GM12874 (cell line): ENCODE measurements at regions not wholly inside any gene's neighbourhood (a gene's known extent, or its start where the extent isn't known, plus 50 kb on each side); places are given as distances from the start of the nearest gene placed in this dataset.

Experiments used
- TF ChIP-seq, protein P1 (sequence below): IDR thresholded peaks from 2 replicates; pipeline ENCODE4 v1.5.1; 2011; ENCODE audit warnings: low read depth, mild to moderate bottlenecking, control low read depth, low read length, moderate library complexity; ENCODE audit not compliant: insufficient read depth

- TF ChIP-seq, protein P1, sequence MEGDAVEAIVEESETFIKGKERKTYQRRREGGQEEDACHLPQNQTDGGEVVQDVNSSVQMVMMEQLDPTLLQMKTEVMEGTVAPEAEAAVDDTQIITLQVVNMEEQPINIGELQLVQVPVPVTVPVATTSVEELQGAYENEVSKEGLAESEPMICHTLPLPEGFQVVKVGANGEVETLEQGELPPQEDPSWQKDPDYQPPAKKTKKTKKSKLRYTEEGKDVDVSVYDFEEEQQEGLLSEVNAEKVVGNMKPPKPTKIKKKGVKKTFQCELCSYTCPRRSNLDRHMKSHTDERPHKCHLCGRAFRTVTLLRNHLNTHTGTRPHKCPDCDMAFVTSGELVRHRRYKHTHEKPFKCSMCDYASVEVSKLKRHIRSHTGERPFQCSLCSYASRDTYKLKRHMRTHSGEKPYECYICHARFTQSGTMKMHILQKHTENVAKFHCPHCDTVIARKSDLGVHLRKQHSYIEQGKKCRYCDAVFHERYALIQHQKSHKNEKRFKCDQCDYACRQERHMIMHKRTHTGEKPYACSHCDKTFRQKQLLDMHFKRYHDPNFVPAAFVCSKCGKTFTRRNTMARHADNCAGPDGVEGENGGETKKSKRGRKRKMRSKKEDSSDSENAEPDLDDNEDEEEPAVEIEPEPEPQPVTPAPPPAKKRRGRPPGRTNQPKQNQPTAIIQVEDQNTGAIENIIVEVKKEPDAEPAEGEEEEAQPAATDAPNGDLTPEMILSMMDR: no peak
Measured at GRCh38 chr4:130092187-130093015, 996.4 kb downstream of the C4orf33 start.

GRCh38 chr4:130099105-130099504, 1003.2 kb downstream of the C4orf33 start:
- TF ChIP-seq, protein P1: no peak

DNA sequence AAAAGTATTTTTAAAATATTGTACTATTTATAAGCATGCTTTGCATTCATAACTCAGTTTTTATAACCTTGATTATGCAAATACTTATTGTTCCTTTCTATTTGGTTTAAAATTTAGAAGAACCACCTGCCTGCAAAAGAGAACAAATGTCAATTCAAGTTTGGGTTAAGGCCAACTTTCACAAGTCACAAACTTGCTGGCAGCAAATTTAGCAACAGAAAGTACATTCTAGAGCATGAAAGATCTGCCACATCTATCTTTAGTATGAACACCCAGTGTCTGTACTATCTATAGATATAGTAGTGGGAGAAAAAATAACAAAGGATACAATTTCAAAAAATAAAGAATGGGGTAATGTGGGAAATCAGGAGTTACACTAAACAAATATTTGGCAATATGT, 1014.2 kb downstream of the C4orf33 start:
- TF ChIP-seq, protein P1: no peak

GRCh38 chr4:130110770-130111169, 1014.8 kb downstream of the C4orf33 start:
- TF ChIP-seq, protein P1: no peak

DNA sequence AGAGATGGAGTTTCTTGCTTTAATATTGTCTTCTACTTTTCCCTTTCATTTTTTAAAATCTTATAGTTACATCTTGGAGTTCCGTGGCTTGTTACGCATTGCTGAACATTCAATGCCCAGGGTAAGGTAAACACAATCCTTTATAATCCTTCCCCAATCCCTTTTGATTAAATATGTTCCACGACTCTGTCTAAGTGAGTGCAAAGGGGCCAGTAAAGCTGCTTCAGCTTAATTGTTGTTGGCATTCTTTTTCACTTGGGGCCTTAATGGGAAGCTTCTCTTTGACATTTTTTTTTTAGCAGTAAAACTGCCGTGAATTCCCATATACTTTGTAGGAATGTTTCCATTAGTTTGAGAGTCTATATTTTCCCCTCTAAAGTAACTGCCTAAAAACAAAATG, 1028.1 kb downstream of the C4orf33 start:
- TF ChIP-seq, protein P1: no peak

- TF ChIP-seq, protein P1: no peak
Measured at GRCh38 chr4:130125467-130125866, 1029.5 kb downstream of the C4orf33 start.

DNA sequence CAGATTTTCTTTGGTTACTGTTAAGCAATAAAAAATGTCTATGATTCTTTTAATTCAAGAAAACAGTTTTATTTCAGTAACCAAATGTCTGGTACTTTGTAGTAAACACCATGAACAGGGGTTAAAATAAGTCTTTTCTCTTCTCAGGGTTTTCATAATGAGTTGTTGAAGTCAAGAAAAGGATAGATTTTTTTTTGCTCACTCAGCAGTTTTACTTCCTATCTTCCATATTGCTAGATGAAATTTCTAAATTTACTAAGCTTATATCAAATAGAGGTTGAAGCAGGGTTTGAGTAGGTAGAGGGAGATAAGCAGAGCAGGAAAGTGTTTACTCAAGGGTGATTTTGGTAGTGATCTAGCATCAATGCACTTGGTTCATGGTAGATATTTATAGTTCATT, 1031.3 kb downstream of the C4orf33 start:
- TF ChIP-seq, protein P1: no peak
